Body of pancreas (tissue), 4 donors: ENCODE measurements at regions not wholly inside any gene's neighbourhood (a gene's known extent, or its start where the extent isn't known, plus 50 kb on each side); places are given as distances from the start of the nearest gene placed in this dataset.

ENCODE experiments used
- ATAC-seq: fragments of 150-250 bp; one replicate; pipeline ENCODE4 v1.9.1; 2016
- DNase-seq, 4 donors: peaks; one replicate each; pipeline ENCODE4 v3.0.0-alpha.2; 2019
- H3K27ac ChIP-seq, 4 donors: fragments of 200-600 bp; sonication (generic); 1 replicate in 3 of 4; 2 replicates in 1 of 4; pipeline versions ENCODE4 v1.5.1 to v1.6.1; 2016 to 2019; ENCODE audit warnings: mild to moderate bottlenecking in 1 of 4, mixed read lengths in 1 of 4, moderate library complexity in 1 of 4
- H3K27me3 ChIP-seq, 2 donors: fragments of 200-600 bp; sonication (generic); one replicate each; pipeline ENCODE4 v1.6.0; 2016; ENCODE audit warnings: mild to moderate bottlenecking in 1 of 2
- H3K36me3 ChIP-seq, 2 donors: fragments of 200-600 bp; sonication (generic); replicated peaks in 1 of 2; 2 replicates each; pipeline ENCODE4 v1.5.1; 2016; ENCODE audit warnings: low read depth in 2 of 2; ENCODE audit not compliant: insufficient read depth in 1 of 2
- H3K4me1 ChIP-seq: fragments of 200-600 bp; sonication (generic); one replicate; pipeline ENCODE4 v1.6.0; 2016
- H3K4me3 ChIP-seq, 2 donors: fragments of 200-600 bp; sonication (generic); 1 replicate in 1 of 2; 2 replicates in 1 of 2; pipeline ENCODE4 v1.5.1; 2016 to 2019
- H3K9me3 ChIP-seq, 3 donors: fragments of 200-600 bp; sonication (generic); 1 replicate in 2 of 3; 2 replicates in 1 of 3; pipeline ENCODE4 v1.5.1; 2016
- POLR2A ChIP-seq, 3 donors: fragments of 450-650 bp; IDR thresholded peaks; one replicate each; pipeline ENCODE4 v1.6.1; 2016; ENCODE audit warnings: antibody characterized with exemption in 3 of 3, mild to moderate bottlenecking in 2 of 3
- WGBS, 2 donors: methylation state at CpG; one replicate each; pipeline ENCODE4 v1.1.5; 2017; 5-methylcytosine and 5-hydroxymethylcytosine counted together
- intact Hi-C: fragments of 100-400 bp; cut with DNase I; formaldehyde crosslinking; loops from one replicate; pipeline ENCODE4 v1.15.1; 2023
- TF ChIP-seq, protein P1 (sequence below), 7 experiments: fragments of 450-650 bp in 4 of 7; fragments of 200-600 bp in 3 of 7; sonication (generic) in 3 of 7; IDR thresholded peaks; one replicate each; pipeline ENCODE4 v1.5.1; 2016 to 2019; ENCODE audit warnings: antibody characterized with exemption in 7 of 7

DNA sequence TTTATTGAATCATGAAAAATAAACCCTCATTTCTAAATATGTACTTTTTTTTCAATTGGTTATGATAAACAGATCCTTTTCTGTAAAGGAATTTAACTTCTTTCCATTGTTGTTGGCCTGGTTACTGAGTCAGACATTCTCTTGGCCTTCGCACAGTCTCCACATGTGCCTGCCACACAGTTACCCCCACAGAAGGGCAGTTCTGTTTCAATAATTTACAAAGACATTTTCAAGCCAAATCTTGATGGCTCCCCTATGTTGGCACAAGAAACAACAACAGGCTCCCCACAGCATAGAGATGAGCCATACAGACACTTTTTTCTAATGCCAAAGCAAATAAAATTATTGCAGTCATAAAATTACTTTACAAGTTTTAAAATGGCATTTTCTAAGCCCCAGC is 55.6 kb upstream of the BEND6 start:
- H3K27me3 ChIP-seq: no peaks in the 10 kb centered on the region
- H3K4me3 ChIP-seq: no peak overlapping the region
- ATAC-seq (no peak), DNase-seq (no peak)
- H3K9me3 ChIP-seq: no peaks in the 10 kb centered on the region
- WGBS, 2 donors: 86 to 100% methylated on average over 1 of the region's 1 CpG
- no peak overlapping the region for H3K27ac ChIP-seq
- intact Hi-C loops: no loop called here
- no peak for TF ChIP-seq POLR2A (IDR thresholded peaks at IDR 0.05)
- TF ChIP-seq, protein P1, sequence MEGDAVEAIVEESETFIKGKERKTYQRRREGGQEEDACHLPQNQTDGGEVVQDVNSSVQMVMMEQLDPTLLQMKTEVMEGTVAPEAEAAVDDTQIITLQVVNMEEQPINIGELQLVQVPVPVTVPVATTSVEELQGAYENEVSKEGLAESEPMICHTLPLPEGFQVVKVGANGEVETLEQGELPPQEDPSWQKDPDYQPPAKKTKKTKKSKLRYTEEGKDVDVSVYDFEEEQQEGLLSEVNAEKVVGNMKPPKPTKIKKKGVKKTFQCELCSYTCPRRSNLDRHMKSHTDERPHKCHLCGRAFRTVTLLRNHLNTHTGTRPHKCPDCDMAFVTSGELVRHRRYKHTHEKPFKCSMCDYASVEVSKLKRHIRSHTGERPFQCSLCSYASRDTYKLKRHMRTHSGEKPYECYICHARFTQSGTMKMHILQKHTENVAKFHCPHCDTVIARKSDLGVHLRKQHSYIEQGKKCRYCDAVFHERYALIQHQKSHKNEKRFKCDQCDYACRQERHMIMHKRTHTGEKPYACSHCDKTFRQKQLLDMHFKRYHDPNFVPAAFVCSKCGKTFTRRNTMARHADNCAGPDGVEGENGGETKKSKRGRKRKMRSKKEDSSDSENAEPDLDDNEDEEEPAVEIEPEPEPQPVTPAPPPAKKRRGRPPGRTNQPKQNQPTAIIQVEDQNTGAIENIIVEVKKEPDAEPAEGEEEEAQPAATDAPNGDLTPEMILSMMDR (IDR thresholded peaks at IDR 0.05): no peak
- no peaks in the 10 kb centered on the region for H3K4me1 ChIP-seq
- H3K36me3 ChIP-seq: no peaks in the 10 kb centered on the region

DNA sequence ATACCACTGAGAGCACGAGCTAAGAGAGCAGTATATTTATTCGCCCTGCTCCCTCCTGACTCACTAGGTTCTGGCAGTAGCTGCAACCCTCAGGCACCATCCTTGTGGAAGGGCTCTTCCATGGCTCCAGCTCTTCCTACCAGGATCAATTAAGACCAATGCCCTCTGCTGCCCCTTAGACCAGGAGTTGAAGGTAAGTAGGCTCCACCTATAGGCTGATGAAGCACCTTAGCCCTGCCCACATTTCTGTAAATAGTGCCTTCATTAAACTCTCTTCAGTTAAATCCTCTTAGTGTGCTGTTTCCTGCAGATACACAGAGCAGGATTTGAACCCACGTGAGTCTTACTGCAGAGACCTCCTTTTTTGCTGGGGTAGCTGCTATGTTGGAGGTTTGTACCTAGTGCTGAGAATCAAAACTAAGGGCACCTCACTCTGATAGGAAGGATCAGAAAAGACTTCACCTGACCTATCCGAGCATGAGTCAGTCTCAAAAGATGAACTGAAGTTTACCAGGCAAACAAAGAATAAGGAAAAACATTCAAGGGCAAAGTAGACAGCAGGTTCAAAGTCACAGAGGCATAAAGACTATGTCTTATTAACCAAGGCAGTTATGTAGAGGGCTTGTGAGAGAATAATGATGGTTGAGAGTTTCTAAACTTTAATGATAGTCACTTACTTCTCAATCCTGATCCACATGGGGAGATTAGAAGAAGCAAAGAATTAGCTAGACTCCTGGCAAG is 56.9 kb upstream of the BEND6 start:
- 48 to 68% methylated on average over 4 of the region's 4 CpGs for WGBS, 2 donors
- no peaks in the 10 kb centered on the region for H3K4me1 ChIP-seq
- no peak for ATAC-seq

DNA sequence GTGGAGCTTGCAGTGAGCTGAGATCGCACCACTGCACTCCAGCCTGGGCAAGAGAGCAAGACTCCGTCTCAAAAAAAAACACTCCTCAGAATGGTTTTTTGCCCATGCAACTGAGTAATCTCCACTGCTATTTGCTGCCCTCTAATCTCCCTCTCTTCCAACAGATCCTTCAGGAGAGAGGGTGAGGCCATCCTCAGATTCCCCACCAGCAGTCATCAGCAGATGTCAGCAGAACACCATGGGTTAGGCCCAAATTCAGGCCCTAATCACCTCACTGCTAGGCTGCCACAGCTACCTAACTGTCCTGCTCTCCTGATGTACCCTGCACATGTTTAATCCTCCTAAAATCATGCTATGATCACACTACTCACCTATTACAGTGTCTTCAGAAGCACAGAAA is 63.2 kb upstream of the BEND6 start:
- TF ChIP-seq POLR2A (IDR thresholded peaks at IDR 0.05): no peak
- TF ChIP-seq, protein P1 (IDR thresholded peaks at IDR 0.05): no peak
- H3K9me3 ChIP-seq: no peaks in the 10 kb centered on the region
- no peak for DNase-seq
- ATAC-seq: no peak
- intact Hi-C loops: no loop called here
- no peaks in the 10 kb centered on the region for H3K27me3 ChIP-seq
- 92 to 96% methylated on average over 2 of the region's 2 CpGs for WGBS, 2 donors
- no peak overlapping the region for H3K27ac ChIP-seq
- H3K4me1 ChIP-seq: no peaks in the 10 kb centered on the region
- no peaks in the 10 kb centered on the region for H3K36me3 ChIP-seq
- no peak overlapping the region for H3K4me3 ChIP-seq

More for the DNA sequence above, 56.9 kb upstream of the BEND6 start:
- Histone ChIP-seq H3K36me3 (no peaks in the 10 kb centered on the region), H3K4me3 (no peak overlapping the region), H3K9me3 (no peaks in the 10 kb centered on the region), H3K27ac (no peak overlapping the region), H3K27me3 (no peaks in the 10 kb centered on the region)
- TF ChIP-seq, protein P1 (IDR thresholded peaks at IDR 0.05): no peak
- TF ChIP-seq POLR2A (IDR thresholded peaks at IDR 0.05): no peak
- intact Hi-C loops: no loop called here
- no peak for DNase-seq

DNA sequence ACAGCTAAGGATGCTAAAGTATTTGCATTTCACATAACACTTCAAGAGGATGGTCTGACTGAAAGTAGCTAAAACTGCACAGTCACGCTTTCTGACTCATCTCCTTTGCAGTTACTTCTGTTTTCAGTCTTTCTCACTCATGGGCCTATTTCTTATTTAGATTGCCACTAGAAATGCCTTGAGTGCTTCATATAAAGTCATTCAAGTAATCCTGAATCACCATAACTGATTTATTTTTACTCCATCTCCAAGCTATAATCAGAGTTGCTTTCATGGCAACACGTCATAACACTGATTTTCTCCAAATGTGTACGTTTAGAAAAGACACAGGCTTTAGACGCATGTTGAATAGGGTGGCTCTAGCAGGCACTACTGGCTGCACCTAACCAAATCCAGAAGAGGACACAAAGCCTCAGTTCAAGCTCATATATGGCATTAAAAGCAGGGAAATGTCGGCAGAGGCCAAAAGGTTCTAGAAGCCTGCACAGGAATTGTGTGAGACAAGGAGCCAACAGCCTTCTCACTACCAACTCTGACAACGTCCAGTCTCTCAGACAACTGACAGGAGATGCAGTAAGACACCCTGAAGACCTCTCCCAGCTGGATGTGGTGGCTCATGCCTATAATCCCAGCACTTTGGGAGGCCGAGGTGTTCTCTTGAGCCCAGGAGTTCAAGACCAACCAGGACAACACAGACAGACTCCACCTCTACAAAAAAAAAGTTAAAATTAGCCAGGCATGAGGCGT is 64.1 kb upstream of the BEND6 start:
- Histone ChIP-seq H3K36me3 (no peaks in the 10 kb centered on the region), H3K4me1 (no peaks in the 10 kb centered on the region), H3K27me3 (no peaks in the 10 kb centered on the region), H3K9me3 (no peaks in the 10 kb centered on the region), H3K4me3 (no peak overlapping the region), H3K27ac (no peak overlapping the region)
- intact Hi-C loops: no loop called here
- ATAC-seq (no peak), DNase-seq (peak in 1 of 4 donors; percentile 5)
- 66 to 79% methylated on average over 8 of the region's 8 CpGs for WGBS, 2 donors
- TF ChIP-seq POLR2A (IDR thresholded peaks at IDR 0.05): no peak
- TF ChIP-seq, protein P1 (IDR thresholded peaks at IDR 0.05): no peak
